Vagina (tissue), 2 donors: ENCODE measurements at regions not wholly inside any gene's neighbourhood (a gene's known extent, or its start where the extent isn't known, plus 50 kb on each side); places are given as distances from the start of the nearest gene placed in this dataset.

Source experiments
- DNase-seq, 2 donors: peaks; one replicate each; pipeline ENCODE4 v3.0.0-alpha.2; 2017; ENCODE audit errors: extremely low spot score in 2 of 2
- H3K27ac ChIP-seq: fragments of 200-600 bp; sonication (generic); one replicate; pipeline ENCODE4 v1.5.1; 2019
- H3K27me3 ChIP-seq: fragments of 200-600 bp; sonication (generic); one replicate; pipeline ENCODE4 v1.5.1; 2019
- H3K36me3 ChIP-seq, 2 donors: fragments of 200-600 bp; sonication (generic); one replicate each; pipeline ENCODE4 v1.5.1; 2017 to 2019
- H3K4me1 ChIP-seq: fragments of 200-600 bp; sonication (generic); one replicate; pipeline ENCODE4 v1.5.1; 2019
- H3K4me3 ChIP-seq, 2 donors: fragments of 200-600 bp; sonication (generic); 1 replicate in 1 of 2; 2 replicates in 1 of 2; pipeline ENCODE4 v1.5.1; 2016 to 2019
- H3K9me3 ChIP-seq: fragments of 200-600 bp; sonication (generic); one replicate; pipeline ENCODE4 v1.5.1; 2019
- POLR2A ChIP-seq, 2 donors: fragments of 450-650 bp; IDR thresholded peaks; one replicate each; pipeline ENCODE4 v1.6.1; 2017; ENCODE audit warnings: antibody characterized with exemption in 2 of 2, mild to moderate bottlenecking in 2 of 2, moderate library complexity in 2 of 2
- POLR2AphosphoS5 ChIP-seq, 2 donors: sonication (generic); formaldehyde crosslinking; IDR thresholded peaks; one replicate each; pipeline ENCODE4 v1.9.0; 2017; ENCODE audit warnings: antibody characterized with exemption in 2 of 2, mild to moderate bottlenecking in 2 of 2, low read depth in 1 of 2; ENCODE audit not compliant: insufficient read depth in 1 of 2
- intact Hi-C: fragments of 100-400 bp; cut with DNase I; formaldehyde crosslinking; loops from one replicate; pipeline ENCODE4 v1.15.1; 2023
- TF ChIP-seq, protein P1 (sequence below), 3 experiments: fragments of 450-650 bp in 2 of 3; fragments of 200-600 bp in 1 of 3; sonication (generic) in 1 of 3; IDR thresholded peaks; one replicate each; pipeline ENCODE4 v1.5.1; 2017 to 2019; ENCODE audit warnings: antibody characterized with exemption in 3 of 3, mild to moderate bottlenecking in 2 of 3, moderate library complexity in 2 of 3

- peaks cover 8% of the 10 kb centered on the region for H3K4me1 ChIP-seq
- no peak for DNase-seq
- H3K9me3 ChIP-seq: no peaks in the 10 kb centered on the region
- intact Hi-C loops: loop anchor here (5.0 kb wide), 1 partner anchor 133 kb away; no protein-coding TSS in a partner anchor
- TF ChIP-seq, protein P1, sequence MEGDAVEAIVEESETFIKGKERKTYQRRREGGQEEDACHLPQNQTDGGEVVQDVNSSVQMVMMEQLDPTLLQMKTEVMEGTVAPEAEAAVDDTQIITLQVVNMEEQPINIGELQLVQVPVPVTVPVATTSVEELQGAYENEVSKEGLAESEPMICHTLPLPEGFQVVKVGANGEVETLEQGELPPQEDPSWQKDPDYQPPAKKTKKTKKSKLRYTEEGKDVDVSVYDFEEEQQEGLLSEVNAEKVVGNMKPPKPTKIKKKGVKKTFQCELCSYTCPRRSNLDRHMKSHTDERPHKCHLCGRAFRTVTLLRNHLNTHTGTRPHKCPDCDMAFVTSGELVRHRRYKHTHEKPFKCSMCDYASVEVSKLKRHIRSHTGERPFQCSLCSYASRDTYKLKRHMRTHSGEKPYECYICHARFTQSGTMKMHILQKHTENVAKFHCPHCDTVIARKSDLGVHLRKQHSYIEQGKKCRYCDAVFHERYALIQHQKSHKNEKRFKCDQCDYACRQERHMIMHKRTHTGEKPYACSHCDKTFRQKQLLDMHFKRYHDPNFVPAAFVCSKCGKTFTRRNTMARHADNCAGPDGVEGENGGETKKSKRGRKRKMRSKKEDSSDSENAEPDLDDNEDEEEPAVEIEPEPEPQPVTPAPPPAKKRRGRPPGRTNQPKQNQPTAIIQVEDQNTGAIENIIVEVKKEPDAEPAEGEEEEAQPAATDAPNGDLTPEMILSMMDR (IDR thresholded peaks at IDR 0.05): no peak
- TF ChIP-seq POLR2AphosphoS5 (IDR thresholded peaks at IDR 0.05; ENCODE audit: insufficient read depth in 1 of 2, low read depth in 1 of 2) (no peak), POLR2A (IDR thresholded peaks at IDR 0.05) (no peak)
- H3K4me3 ChIP-seq: peak overlapping the region in 1 of 2 donors; percentile 4
- H3K27me3 ChIP-seq: no peaks in the 10 kb centered on the region
- H3K27ac ChIP-seq: no peak overlapping the region
- H3K36me3 ChIP-seq: no peaks in the 10 kb centered on the region
Observed at GRCh38 chr6:56840467-56841380, 114.2 kb upstream of the BEND6 start.

DNA sequence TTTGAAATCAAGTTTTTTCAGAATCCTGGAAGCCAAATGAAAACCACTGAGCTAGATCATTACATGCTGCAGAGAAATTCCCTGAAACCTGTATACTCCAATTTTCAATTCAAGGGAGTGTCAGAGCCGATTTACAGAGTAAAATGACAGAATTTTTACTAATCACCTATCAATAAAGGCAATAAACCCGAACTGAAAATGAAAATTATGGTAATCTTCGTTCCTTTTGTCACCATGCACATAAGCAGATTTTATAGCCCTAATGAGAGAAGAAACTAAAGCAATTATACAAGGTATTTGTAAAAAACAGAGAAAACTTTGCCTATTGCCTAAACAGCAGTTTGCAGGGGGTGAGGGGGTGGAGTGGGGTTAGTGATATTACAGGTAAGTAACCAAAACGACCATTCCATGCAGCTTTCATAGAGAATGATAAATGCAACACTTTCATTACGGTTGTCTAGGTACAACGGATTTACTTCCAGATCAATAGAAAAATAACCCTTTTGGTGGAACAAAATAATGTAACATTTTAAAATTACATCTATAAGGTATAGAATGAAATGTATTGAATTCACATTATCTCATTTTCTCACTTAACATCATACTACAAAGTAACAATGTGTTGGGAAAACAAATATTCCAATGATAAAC lies 115.2 kb upstream of the BEND6 start:
- Histone ChIP-seq H3K4me1 (peaks cover 8% of the 10 kb centered on the region), H3K9me3 (no peaks in the 10 kb centered on the region), H3K27me3 (no peaks in the 10 kb centered on the region), H3K4me3 (no peak overlapping the region), H3K27ac (no peak overlapping the region), H3K36me3 (no peaks in the 10 kb centered on the region)
- intact Hi-C loops: loop anchor here (5.0 kb wide), 1 partner anchor 132 kb away; no protein-coding TSS in a partner anchor
- TF ChIP-seq, protein P1 (IDR thresholded peaks at IDR 0.05): no peak
- TF ChIP-seq POLR2A (IDR thresholded peaks at IDR 0.05): no peak
- TF ChIP-seq POLR2AphosphoS5 (IDR thresholded peaks at IDR 0.05; ENCODE audit: insufficient read depth in 1 of 2, low read depth in 1 of 2): no peak
- no peak for DNase-seq

DNA sequence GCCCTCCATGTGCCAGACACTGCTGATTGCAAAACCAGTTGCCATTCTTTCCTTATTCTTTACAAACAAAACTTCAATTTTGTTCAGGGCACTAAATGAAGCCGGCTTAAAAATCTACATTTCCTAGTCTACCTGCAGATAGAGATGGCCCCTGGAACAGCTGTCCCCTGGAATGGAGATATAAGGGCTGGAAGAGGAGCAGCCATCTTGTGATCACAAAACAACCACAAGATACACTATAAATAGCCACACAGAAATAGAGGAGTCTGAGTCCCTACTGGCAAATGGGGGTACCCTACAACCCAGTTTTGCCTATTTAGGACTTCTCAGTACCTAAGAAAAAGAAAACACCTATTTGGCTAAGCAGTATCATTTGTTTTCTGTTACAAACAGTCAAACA lies 115.9 kb upstream of the BEND6 start:
- no peaks in the 10 kb centered on the region for H3K9me3 ChIP-seq
- H3K36me3 ChIP-seq: no peaks in the 10 kb centered on the region
- no peak overlapping the region for H3K4me3 ChIP-seq
- TF ChIP-seq POLR2A (IDR thresholded peaks at IDR 0.05) (no peak), POLR2AphosphoS5 (IDR thresholded peaks at IDR 0.05; ENCODE audit: insufficient read depth in 1 of 2, low read depth in 1 of 2) (no peak)
- TF ChIP-seq, protein P1 (IDR thresholded peaks at IDR 0.05): no peak
- H3K27me3 ChIP-seq: no peaks in the 10 kb centered on the region
- intact Hi-C loops: no loop called here
- no peak overlapping the region for H3K27ac ChIP-seq
- H3K4me1 ChIP-seq: peaks cover 4% of the 10 kb centered on the region
- DNase-seq: no peak

DNA sequence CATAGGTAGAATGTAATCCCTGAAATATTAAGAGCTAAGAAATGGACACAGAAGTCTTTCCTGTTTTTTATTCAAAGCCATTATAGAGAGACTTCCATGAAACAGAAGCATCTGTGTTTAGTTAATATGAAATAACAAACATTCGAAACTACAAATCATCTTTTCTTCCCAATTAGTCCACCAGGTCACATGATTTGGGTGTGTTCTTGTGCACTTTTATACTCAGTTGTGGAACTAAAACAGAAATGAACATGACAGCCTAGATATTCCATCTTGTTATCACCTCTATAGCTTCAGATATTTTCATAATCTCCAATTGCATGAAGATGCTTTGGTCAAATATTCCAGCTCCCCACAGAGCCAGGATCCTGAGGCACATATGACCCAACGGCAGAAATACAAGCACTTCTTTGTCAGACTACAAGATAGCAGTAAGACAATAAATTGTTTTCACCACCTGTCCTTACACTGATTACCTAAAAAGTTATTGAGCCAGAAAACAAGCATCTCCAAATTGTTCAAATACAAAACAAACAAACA lies 116.8 kb upstream of the BEND6 start:
- Histone ChIP-seq H3K36me3 (no peaks in the 10 kb centered on the region), H3K27ac (no peak overlapping the region), H3K27me3 (no peaks in the 10 kb centered on the region), H3K4me3 (no peak overlapping the region), H3K4me1 (no peaks in the 10 kb centered on the region), H3K9me3 (no peaks in the 10 kb centered on the region)
- DNase-seq: no peak
- TF ChIP-seq, protein P1 (IDR thresholded peaks at IDR 0.05): no peak
- TF ChIP-seq POLR2A (IDR thresholded peaks at IDR 0.05) (no peak), POLR2AphosphoS5 (IDR thresholded peaks at IDR 0.05; ENCODE audit: insufficient read depth in 1 of 2, low read depth in 1 of 2) (no peak)
- intact Hi-C loops: no loop called here
